Uterus (tissue), 3 donors: ENCODE measurements at regions not wholly inside any gene's neighbourhood (a gene's known extent, or its start where the extent isn't known, plus 50 kb on each side); places are given as distances from the start of the nearest gene placed in this dataset.

Experiments used
- DNase-seq, 2 donors: peaks; one replicate each; pipeline ENCODE4 v3.0.0-alpha.2; 2019 to 2020
- H3K27ac ChIP-seq, 2 donors: fragments of 200-600 bp; sonication (generic); 1 replicate in 1 of 2; 2 replicates in 1 of 2; pipeline ENCODE4 v1.5.1; 2016 to 2018
- H3K27me3 ChIP-seq, 2 donors: fragments of 200-600 bp; sonication (generic); one replicate each; pipeline ENCODE4 v1.5.1; 2018 to 2019; ENCODE audit warnings: control low read depth in 1 of 2
- H3K36me3 ChIP-seq, 2 donors: fragments of 200-600 bp; sonication (generic); one replicate each; pipeline ENCODE4 v1.5.1; 2019; ENCODE audit warnings: control low read depth in 1 of 2
- H3K4me1 ChIP-seq, 2 donors: fragments of 200-600 bp; sonication (generic); one replicate each; pipeline ENCODE4 v1.5.1; 2018 to 2019; ENCODE audit warnings: control low read depth in 1 of 2
- H3K4me3 ChIP-seq, 2 donors: fragments of 200-600 bp; sonication (generic); 1 replicate in 1 of 2; 2 replicates in 1 of 2; pipeline ENCODE4 v1.5.1; 2018 to 2019; ENCODE audit warnings: mild to moderate bottlenecking in 1 of 2
- H3K9me3 ChIP-seq, 2 donors: fragments of 200-600 bp; sonication (generic); one replicate each; pipeline ENCODE4 v1.5.1; 2019; ENCODE audit warnings: control low read depth in 1 of 2
- CTCF ChIP-seq, 4 experiments: fragments of 200-600 bp in 2 of 4; fragments of 450-650 bp in 2 of 4; sonication (generic) in 2 of 4; IDR thresholded peaks; one replicate each; pipeline ENCODE4 v1.5.1; 2016 to 2019; ENCODE audit warnings: antibody characterized with exemption in 4 of 4, mild to moderate bottlenecking in 2 of 4, moderate library complexity in 1 of 4
- POLR2A ChIP-seq, 2 donors: fragments of 450-650 bp; IDR thresholded peaks; one replicate each; pipeline ENCODE4 v1.6.1; 2016; ENCODE audit warnings: antibody characterized with exemption in 2 of 2, mild to moderate bottlenecking in 1 of 2, moderate library complexity in 1 of 2
- intact Hi-C: fragments of 100-400 bp; cut with DNase I; formaldehyde crosslinking; loops from one replicate; pipeline ENCODE4 v1.15.1; 2023; ENCODE audit warnings: low total_unique reads
- donor health status: DM: yes; HTN: yes; CAD: no.

DNA sequence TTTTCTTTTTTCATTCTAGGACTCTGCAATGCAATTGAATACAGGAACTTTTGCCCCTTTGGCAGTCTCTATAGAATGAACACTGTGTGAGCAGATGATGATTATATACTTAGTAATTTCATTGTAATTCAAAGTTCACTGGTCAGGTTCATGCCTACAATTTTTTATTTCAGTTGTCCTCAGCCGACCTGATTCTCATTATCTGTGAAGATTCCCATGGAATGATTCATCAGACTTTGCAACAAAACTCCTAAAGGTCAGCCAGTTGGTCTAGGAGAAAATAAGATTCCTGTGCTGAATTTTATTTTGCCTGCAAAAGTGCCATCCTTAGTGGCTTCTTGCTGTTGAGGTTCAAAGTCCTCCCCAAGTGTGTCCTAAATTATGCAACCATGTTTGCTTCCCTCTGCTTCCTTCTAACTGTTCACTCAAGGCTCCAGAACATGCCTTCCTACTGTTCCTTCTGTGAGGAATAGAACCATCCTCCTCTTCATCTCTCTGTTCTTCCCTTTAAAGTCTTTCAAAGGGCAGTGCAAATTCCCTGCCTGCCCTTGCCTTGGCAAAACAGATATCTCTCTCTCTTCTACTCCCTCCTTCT is 194.2 kb upstream of the CNR1 start:
- intact Hi-C loops = no loop called here
- H3K27ac ChIP-seq = no peak overlapping the region
- TF ChIP-seq CTCF (IDR thresholded peaks at IDR 0.05) = no peak
- TF ChIP-seq POLR2A (IDR thresholded peaks at IDR 0.05) = no peak
- no peak overlapping the region for H3K4me3 ChIP-seq
- no peaks in the 10 kb centered on the region for H3K9me3 ChIP-seq
- DNase-seq = no peak
- H3K36me3 ChIP-seq = no peaks in the 10 kb centered on the region
- no peaks in the 10 kb centered on the region for H3K4me1 ChIP-seq
- no peaks in the 10 kb centered on the region for H3K27me3 ChIP-seq

- Histone ChIP-seq H3K36me3 (no peaks in the 10 kb centered on the region), H3K4me3 (no peak overlapping the region), H3K27me3 (no peaks in the 10 kb centered on the region), H3K4me1 (no peaks in the 10 kb centered on the region), H3K9me3 (no peaks in the 10 kb centered on the region), H3K27ac (no peak overlapping the region)
- intact Hi-C loops = no loop called here
- TF ChIP-seq POLR2A (IDR thresholded peaks at IDR 0.05) = no peak
- TF ChIP-seq CTCF (IDR thresholded peaks at IDR 0.05) = no peak
- no peak for DNase-seq
These were observed 193.5 kb upstream of the CNR1 start for GRCh38 chr6:88359530-88360202.

DNA sequence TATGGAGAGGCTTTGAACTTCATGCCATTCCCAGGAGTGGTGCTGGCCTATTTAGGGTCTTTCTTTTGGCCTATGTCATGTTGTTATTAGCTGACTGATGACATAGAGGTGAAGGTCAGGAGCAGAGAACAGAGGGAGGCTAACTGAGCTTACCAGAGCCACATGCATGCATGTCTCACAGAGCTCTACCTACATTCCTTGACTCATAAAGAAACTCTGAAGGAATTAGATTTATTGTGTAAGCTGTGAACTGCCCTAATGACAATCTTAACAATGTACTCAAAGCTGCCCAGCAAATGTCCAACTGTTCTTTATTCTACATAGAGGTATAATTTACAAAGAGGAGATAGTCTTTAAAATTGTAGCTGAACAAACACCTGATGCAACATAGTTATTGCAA is 192.7 kb upstream of the CNR1 start:
- H3K27ac ChIP-seq = no peak overlapping the region
- no peak for DNase-seq
- no peaks in the 10 kb centered on the region for H3K36me3 ChIP-seq
- TF ChIP-seq CTCF (IDR thresholded peaks at IDR 0.05) (no peak), POLR2A (IDR thresholded peaks at IDR 0.05) (no peak)
- H3K4me3 ChIP-seq = no peak overlapping the region
- intact Hi-C loops = no loop called here
- no peaks in the 10 kb centered on the region for H3K4me1 ChIP-seq
- H3K9me3 ChIP-seq = no peaks in the 10 kb centered on the region
- no peaks in the 10 kb centered on the region for H3K27me3 ChIP-seq

GRCh38 chr6:88349511-88349910 is 183.4 kb upstream of the CNR1 start:
- TF ChIP-seq POLR2A (IDR thresholded peaks at IDR 0.05) (no peak), CTCF (IDR thresholded peaks at IDR 0.05) (no peak)
- Histone ChIP-seq H3K9me3 (no peaks in the 10 kb centered on the region), H3K4me3 (no peak overlapping the region), H3K27me3 (no peaks in the 10 kb centered on the region), H3K36me3 (no peaks in the 10 kb centered on the region), H3K4me1 (no peaks in the 10 kb centered on the region), H3K27ac (no peak overlapping the region)
- intact Hi-C loops = no loop called here
- DNase-seq = no peak

GRCh38 chr6:88342336-88342735 is 176.2 kb upstream of the CNR1 start:
- no peak for DNase-seq
- Histone ChIP-seq H3K36me3 (no peaks in the 10 kb centered on the region), H3K4me3 (no peak overlapping the region), H3K4me1 (no peaks in the 10 kb centered on the region), H3K27me3 (no peaks in the 10 kb centered on the region), H3K9me3 (no peaks in the 10 kb centered on the region), H3K27ac (no peak overlapping the region)
- TF ChIP-seq CTCF (IDR thresholded peaks at IDR 0.05) (no peak), POLR2A (IDR thresholded peaks at IDR 0.05) (no peak)
- intact Hi-C loops = no loop called here
